ENCODE measurements at regions not wholly inside any gene's neighbourhood (a gene's known extent, or its start where the extent isn't known, plus 50 kb on each side); places are given as distances from the start of the nearest gene placed in this dataset.

- Histone ChIP-seq H4K5ac (ENCODE audit: insufficient read length, low read depth, low read length) (no peak overlapping the region), H2BK15ac (ENCODE audit: low read depth, low read length) (no peak overlapping the region), H3K56ac (ENCODE audit: insufficient read length, low read depth, low read length) (no peak overlapping the region), H4K20me1 (ENCODE audit: control insufficient read depth, insufficient read depth, insufficient read length) (no peaks in the 10 kb centered on the region), H3K27ac (ENCODE audit: insufficient read length, low read depth, low read length) (no peak overlapping the region), H2BK120ac (ENCODE audit: low read depth, low read length, poor library complexity, severe bottlenecking) (no peak overlapping the region), H3K9me3 (ENCODE audit: control insufficient read depth, low read depth, low read length) (no peaks in the 10 kb centered on the region), H4K91ac (ENCODE audit: insufficient read length, low read depth, low read length) (no peak overlapping the region), H3K4ac (ENCODE audit: low read depth, low read length) (no peak overlapping the region), H3K18ac (ENCODE audit: insufficient read length, low read depth, low read length) (no peak overlapping the region), H2AK5ac (ENCODE audit: insufficient read length, low read length) (no peak overlapping the region), H4K8ac (replicated peaks; ENCODE audit: insufficient read length, low read depth, low read length) (no peak overlapping the region), H3K23ac (ENCODE audit: insufficient read length, low read depth, low read length) (no peak overlapping the region), H3K79me1 (ENCODE audit: insufficient read depth, low read depth, low read length, poor library complexity, severe bottlenecking) (no peaks in the 10 kb centered on the region), H2BK12ac (ENCODE audit: insufficient read length, low read depth, low read length) (no peak overlapping the region), H3T11ph (ENCODE audit: low read length) (no peak overlapping the region), H3K4me1 (ENCODE audit: insufficient read depth, low read length) (no peaks in the 10 kb centered on the region), H2BK5ac (ENCODE audit: insufficient read length, low read length) (no peak overlapping the region), H3K23me2 (ENCODE audit: insufficient read length, low read depth, low read length, poor library complexity, severe bottlenecking) (no peaks in the 10 kb centered on the region), H3K14ac (ENCODE audit: insufficient read depth, low read length) (no peak overlapping the region), H3K79me2 (ENCODE audit: insufficient read depth, low read length) (no peaks in the 10 kb centered on the region), H3K27me3 (ENCODE audit: insufficient read depth, low read length) (no peaks in the 10 kb centered on the region), H2AFZ (ENCODE audit: low read length) (no peak overlapping the region), H2BK20ac (ENCODE audit: low read depth, low read length, poor library complexity, severe bottlenecking) (no peak overlapping the region), H3K4me2 (ENCODE audit: insufficient read depth, insufficient read length, low read length) (no peak overlapping the region), H3K9ac (ENCODE audit: extremely low read depth, insufficient read length, low read length) (no peak overlapping the region)
- Mint-ChIP-seq H3K4me3 (no peak overlapping the region), H3K27me3 (ENCODE audit: low read depth) (no peaks in the 10 kb centered on the region), H3K4me1 (no peaks in the 10 kb centered on the region), H3K36me3 (ENCODE audit: insufficient read depth in 1 of 3, low read depth in 3 of 3) (peaks cover 7 to 17% (median 14%) of the 10 kb centered on the region in 3 experiments), H3K27ac (no peak overlapping the region), H3K9me3 (peaks cover 12 to 15% of the 10 kb centered on the region in 2 experiments)
- DNase-seq, result no peak
- TF ChIP-seq CTCF (conservative IDR thresholded peaks at IDR 0.05), result no peak
- no CpG with 5 or more reads among the region's 3 CpGs for WGBS (ENCODE audit: extremely low coverage, insufficient read length, low lambda C conversion rate)
Measured at GRCh38 chr4:35025152-35025834, 1219.0 kb downstream of the ARAP2 start.

All from H9 (cell line).